Stomach (tissue), 4 donors: ENCODE measurements at regions not wholly inside any gene's neighbourhood (a gene's known extent, or its start where the extent isn't known, plus 50 kb on each side); places are given as distances from the start of the nearest gene placed in this dataset.

Experiments used
- EP300 ChIP-seq: sonication (generic); formaldehyde crosslinking; IDR thresholded peaks from one replicate; pipeline ENCODE4 v1.6.1; 2017; ENCODE audit warnings: antibody characterized with exemption
- POLR2A ChIP-seq, 4 donors: fragments of 450-650 bp; IDR thresholded peaks; one replicate each; pipeline ENCODE4 v1.6.1; 2016; ENCODE audit warnings: antibody characterized with exemption in 4 of 4, control low read depth in 2 of 4, mild to moderate bottlenecking in 1 of 4, moderate library complexity in 1 of 4
- TF ChIP-seq, protein P1 (sequence below), 7 experiments: fragments of 450-650 bp in 4 of 7; fragments of 200-600 bp in 3 of 7; sonication (generic) in 3 of 7; IDR thresholded peaks; one replicate each; pipeline ENCODE4 v1.5.1; 2016 to 2019; ENCODE audit warnings: antibody characterized with exemption in 7 of 7, control low read depth in 2 of 7, mild to moderate bottlenecking in 1 of 7

DNA sequence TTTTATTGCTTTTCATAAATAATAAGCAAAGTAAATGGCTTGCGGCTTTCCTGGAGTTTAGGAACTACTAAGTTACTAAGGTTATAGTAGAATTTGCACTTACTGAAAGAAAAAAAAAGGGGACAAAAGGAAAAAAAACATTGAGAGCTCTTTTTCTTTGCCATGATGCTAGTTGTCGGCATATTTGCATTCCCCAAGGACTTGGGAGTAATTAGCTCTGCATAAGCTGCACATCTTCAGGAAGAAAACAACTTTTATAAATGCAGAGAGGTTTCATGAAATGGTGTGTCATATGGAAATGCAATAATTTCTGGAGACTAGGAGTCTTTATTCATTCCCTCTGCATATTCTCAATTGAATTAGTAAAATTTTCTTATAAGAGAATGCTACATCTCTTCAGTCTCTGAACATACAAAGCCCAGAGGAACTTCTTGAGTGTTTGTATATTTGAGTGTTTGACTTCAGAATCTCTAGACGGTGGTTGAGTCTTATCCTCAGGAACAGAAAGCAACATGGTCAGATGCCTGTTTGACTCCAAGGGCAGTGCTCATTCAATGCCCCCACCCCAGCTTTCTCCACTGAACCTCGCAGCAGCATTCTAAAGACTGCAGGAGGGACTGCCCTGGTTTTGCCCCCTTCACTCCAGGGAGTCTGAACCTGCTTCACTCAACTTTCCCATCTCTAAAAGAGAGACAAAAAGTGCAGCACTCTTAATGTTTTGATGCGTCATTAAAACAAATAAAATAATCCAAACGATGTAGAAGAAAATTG, 158.9 kb upstream of the EEA1 start:
- TF ChIP-seq, protein P1, sequence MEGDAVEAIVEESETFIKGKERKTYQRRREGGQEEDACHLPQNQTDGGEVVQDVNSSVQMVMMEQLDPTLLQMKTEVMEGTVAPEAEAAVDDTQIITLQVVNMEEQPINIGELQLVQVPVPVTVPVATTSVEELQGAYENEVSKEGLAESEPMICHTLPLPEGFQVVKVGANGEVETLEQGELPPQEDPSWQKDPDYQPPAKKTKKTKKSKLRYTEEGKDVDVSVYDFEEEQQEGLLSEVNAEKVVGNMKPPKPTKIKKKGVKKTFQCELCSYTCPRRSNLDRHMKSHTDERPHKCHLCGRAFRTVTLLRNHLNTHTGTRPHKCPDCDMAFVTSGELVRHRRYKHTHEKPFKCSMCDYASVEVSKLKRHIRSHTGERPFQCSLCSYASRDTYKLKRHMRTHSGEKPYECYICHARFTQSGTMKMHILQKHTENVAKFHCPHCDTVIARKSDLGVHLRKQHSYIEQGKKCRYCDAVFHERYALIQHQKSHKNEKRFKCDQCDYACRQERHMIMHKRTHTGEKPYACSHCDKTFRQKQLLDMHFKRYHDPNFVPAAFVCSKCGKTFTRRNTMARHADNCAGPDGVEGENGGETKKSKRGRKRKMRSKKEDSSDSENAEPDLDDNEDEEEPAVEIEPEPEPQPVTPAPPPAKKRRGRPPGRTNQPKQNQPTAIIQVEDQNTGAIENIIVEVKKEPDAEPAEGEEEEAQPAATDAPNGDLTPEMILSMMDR (IDR thresholded peaks at IDR 0.05): no peak
- no peak for TF ChIP-seq POLR2A (IDR thresholded peaks at IDR 0.05)
- TF ChIP-seq EP300: no peak
